NCI-H748 (cell line): ENCODE measurements at regions not wholly inside any gene's neighbourhood (a gene's known extent, or its start where the extent isn't known, plus 50 kb on each side); places are given as distances from the start of the nearest gene placed in this dataset.

ENCODE experiments used
- DNase-seq: peaks from one replicate; lab custom pipeline; 2025; ENCODE audit not compliant: unreplicated experiment; lab: John Stamatoyannopoulos, UW

- DNase-seq: no peak
These were observed 51.4 kb upstream of the EMCN start for GRCh38 chr4:100569196-100569595.
